Colonic mucosa (tissue), 4 donors: ENCODE measurements at regions not wholly inside any gene's neighbourhood (a gene's known extent, or its start where the extent isn't known, plus 50 kb on each side); places are given as distances from the start of the nearest gene placed in this dataset.
"Not testable (repeated sequence)": the region's sequence is repeated elsewhere in the genome, so short reads cannot be mapped to it uniquely, and the experiment has no call there.

Experiments used
- DNase-seq: peaks from one replicate; pipeline ENCODE4 v3.0.0-alpha.2; 2020
- H3K27ac ChIP-seq: fragments of 200-600 bp; one replicate; pipeline ENCODE4 v1.8.0; 2021
- H3K27me3 ChIP-seq: fragments of 200-600 bp; one replicate; pipeline ENCODE4 v1.8.0; 2021
- H3K36me3 ChIP-seq: fragments of 200-600 bp; one replicate; pipeline ENCODE4 v1.8.0; 2021
- H3K4me1 ChIP-seq: fragments of 200-600 bp; one replicate; pipeline ENCODE4 v1.8.0; 2021; ENCODE audit warnings: mild to moderate bottlenecking
- H3K4me3 ChIP-seq: fragments of 200-600 bp; one replicate; pipeline ENCODE4 v1.8.0; 2021
- H3K9ac ChIP-seq, 2 donors: one replicate each; pipeline ENCODE4 v1.7.0; 2013; ENCODE audit warnings: control low read depth in 2 of 2, low read depth in 2 of 2, low read length in 2 of 2
- H3K9me3 ChIP-seq: fragments of 200-600 bp; one replicate; pipeline ENCODE4 v1.8.0; 2021
- intact Hi-C: fragments of 100-400 bp; cut with DNase I; formaldehyde crosslinking; loops from one replicate; pipeline ENCODE4 v1.14.1; 2022
- donor health status: healthy.
- donor health status: DM: no; HTN: no; CAD: no.
- donor health status: DM: no; HTN: no; CAD: no.

GRCh38 chr9:40361018-40361417 lies 767.5 kb downstream of the FOXD4L6 start:
- H3K27me3 ChIP-seq, H3K27ac ChIP-seq, H3K36me3 ChIP-seq, H3K9me3 ChIP-seq, H3K9ac ChIP-seq, H3K4me3 ChIP-seq, H3K4me1 ChIP-seq, intact Hi-C loops: not testable (repeated sequence)
- peak; percentile 13 for DNase-seq

DNA sequence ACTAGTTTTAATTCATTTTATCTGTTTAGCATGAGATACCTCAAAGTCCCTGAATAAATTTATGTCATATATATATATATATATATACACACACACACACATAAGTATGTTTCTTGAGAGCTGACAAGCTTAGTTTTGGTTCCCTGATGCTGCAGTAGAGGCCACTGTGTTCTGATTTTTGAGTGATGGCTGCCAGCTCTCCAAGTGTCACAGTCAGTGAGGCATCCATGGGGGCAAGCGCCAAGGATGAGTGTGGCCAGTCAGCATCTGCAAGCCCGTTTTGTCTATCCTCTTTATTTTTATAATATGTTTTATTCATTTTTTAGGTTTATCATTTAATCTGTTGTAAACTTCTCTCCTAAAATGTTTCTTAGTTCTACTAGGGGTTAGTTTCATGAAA lies 797.5 kb downstream of the FOXD4L6 start:
- H3K27me3 ChIP-seq, H3K27ac ChIP-seq, H3K4me3 ChIP-seq, H3K36me3 ChIP-seq, H3K4me1 ChIP-seq, H3K9ac ChIP-seq, H3K9me3 ChIP-seq, intact Hi-C loops, DNase-seq: not testable (repeated sequence)

- H3K36me3 ChIP-seq, H3K27ac ChIP-seq, H3K9me3 ChIP-seq, H3K9ac ChIP-seq, H3K27me3 ChIP-seq, H3K4me3 ChIP-seq, intact Hi-C loops, H3K4me1 ChIP-seq, DNase-seq: not testable (repeated sequence)
These were observed 799.6 kb downstream of the FOXD4L6 start for GRCh38 chr9:40328907-40329306.

- intact Hi-C loops, H3K36me3 ChIP-seq, H3K27me3 ChIP-seq, H3K27ac ChIP-seq, H3K4me1 ChIP-seq, H3K9ac ChIP-seq, H3K4me3 ChIP-seq, DNase-seq, H3K9me3 ChIP-seq: not testable (repeated sequence)
These were observed 802.3 kb downstream of the FOXD4L6 start for GRCh38 chr9:40326179-40326578.

DNA sequence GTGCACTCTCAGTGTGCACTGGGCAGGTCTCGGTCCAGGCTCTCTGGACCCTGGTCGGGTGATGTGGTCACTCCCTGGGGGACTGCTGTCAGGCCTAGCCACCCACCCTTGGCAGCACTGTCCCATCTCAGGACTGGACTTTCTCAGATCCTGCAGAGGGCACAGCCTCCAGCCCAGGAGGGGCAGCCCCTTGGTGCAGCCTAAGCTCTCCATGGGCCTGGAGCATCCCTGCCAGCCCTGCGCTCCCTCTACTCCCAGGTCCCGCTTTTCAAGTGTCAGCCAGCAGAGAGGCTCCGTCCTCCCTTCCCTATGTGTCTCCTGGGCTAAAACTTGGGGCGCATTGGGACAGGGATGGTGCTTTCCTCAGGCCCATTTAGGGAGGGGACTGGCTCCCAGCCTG lies 805.8 kb downstream of the FOXD4L6 start:
- H3K36me3 ChIP-seq, H3K9ac ChIP-seq, H3K4me3 ChIP-seq, DNase-seq, H3K9me3 ChIP-seq, H3K27me3 ChIP-seq, H3K4me1 ChIP-seq, H3K27ac ChIP-seq, intact Hi-C loops: not testable (repeated sequence)

DNA sequence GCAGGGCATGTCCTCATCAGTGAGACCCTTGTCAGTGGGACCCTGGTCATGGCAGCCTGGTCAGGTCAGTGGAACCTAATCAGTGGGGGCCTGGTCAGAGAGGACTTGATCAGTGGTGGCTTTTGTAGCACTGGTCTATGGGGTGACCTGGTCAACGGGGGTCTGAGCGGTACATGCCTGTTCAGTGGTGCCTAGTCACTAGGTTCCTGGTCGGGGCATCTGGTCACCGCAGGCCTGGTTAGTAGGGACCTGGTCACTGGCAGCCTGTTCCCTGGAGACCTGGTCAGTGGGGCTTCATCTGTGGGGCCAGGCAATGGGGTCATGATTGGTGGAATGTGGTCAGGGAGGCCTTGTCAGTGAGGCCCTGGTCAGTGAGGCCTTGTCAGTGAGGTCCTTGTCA lies 806.6 kb downstream of the FOXD4L6 start:
- H3K36me3 ChIP-seq, H3K9ac ChIP-seq, DNase-seq, H3K27me3 ChIP-seq, H3K4me1 ChIP-seq, H3K27ac ChIP-seq, intact Hi-C loops, H3K4me3 ChIP-seq, H3K9me3 ChIP-seq: not testable (repeated sequence)

DNA sequence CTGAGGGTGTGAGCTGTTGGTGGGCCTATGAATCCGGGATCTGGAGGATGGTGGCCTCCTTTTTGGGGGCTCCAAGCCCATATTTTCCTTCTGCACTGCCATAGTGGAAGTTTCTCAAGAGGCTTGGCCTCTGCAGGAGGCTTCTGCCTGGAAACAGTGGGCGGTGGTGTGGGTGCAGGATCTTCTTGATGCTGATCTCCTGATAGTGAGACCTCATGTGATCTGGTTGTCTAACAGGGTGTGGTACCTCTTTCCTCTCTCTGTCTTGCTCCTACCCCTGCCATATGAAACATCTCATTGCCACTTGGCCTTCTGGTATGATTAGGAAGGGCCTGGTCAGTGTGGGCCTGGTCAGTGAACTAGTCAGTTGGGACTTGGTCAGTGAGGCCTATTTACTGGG lies 807.3 kb downstream of the FOXD4L6 start:
- H3K4me3 ChIP-seq, H3K9ac ChIP-seq, DNase-seq, H3K36me3 ChIP-seq, H3K4me1 ChIP-seq, H3K27me3 ChIP-seq, intact Hi-C loops, H3K9me3 ChIP-seq, H3K27ac ChIP-seq: not testable (repeated sequence)

GRCh38 chr9:40315215-40315614 lies 813.3 kb downstream of the FOXD4L6 start:
- intact Hi-C loops, H3K9ac ChIP-seq: not testable (repeated sequence)

DNA sequence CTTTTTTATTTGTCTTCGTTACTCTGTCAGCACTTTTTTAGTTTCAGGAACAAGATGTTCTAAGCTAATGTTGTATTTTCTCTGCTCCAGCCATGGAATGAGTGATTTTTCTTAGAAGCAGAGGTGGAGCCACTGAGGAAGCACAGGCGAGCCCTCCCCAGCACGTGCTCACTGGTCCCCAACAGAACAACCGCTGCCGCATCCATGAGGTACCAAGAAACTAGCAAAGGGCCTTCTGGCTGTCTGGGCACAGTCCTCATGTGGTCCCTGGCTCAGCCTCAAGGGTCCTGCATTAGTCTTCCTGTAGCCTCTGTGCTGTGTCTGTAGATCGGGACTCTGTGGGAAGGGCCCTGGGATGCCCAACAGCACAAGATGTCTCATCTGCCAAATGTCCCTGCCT lies 838.5 kb downstream of the FOXD4L6 start:
- H3K36me3 ChIP-seq, DNase-seq, H3K4me1 ChIP-seq, H3K9me3 ChIP-seq, H3K9ac ChIP-seq, intact Hi-C loops, H3K4me3 ChIP-seq, H3K27me3 ChIP-seq, H3K27ac ChIP-seq: not testable (repeated sequence)

More at GRCh38 chr9:40315215-40315614, 813.3 kb downstream of the FOXD4L6 start:
- not testable (repeated sequence) for H3K27ac ChIP-seq, H3K4me3 ChIP-seq, H3K4me1 ChIP-seq, H3K27me3 ChIP-seq, H3K9me3 ChIP-seq, DNase-seq, H3K36me3 ChIP-seq
